KMS-11 (cell line): ENCODE measurements at regions not wholly inside any gene's neighbourhood (a gene's known extent, or its start where the extent isn't known, plus 50 kb on each side); places are given as distances from the start of the nearest gene placed in this dataset.

ENCODE experiments used
- H2AFZ ChIP-seq: fragments of 200-600 bp; sonication (generic); 2 replicates; pipeline ENCODE4 v1.6.1; 2016; ENCODE audit warnings: antibody characterized with exemption, mixed run types, low read depth
- H3K27ac ChIP-seq: fragments of 200-600 bp; sonication (generic); 2 replicates; pipeline ENCODE4 v1.6.1; 2016; ENCODE audit warnings: mild to moderate bottlenecking, mixed run types
- H3K27me3 ChIP-seq: fragments of 200-600 bp; sonication (generic); 2 replicates; pipeline ENCODE4 v1.6.1; 2017; ENCODE audit warnings: mild to moderate bottlenecking, low read depth, mixed run types, moderate library complexity; ENCODE audit not compliant: insufficient read depth
- H3K36me3 ChIP-seq: fragments of 200-600 bp; sonication (generic); 2 replicates; pipeline ENCODE4 v1.6.1; 2017; ENCODE audit warnings: mild to moderate bottlenecking, mixed run types; ENCODE audit not compliant: insufficient read depth
- H3K4me1 ChIP-seq: fragments of 200-600 bp; sonication (generic); 2 replicates; pipeline ENCODE4 v1.6.1; 2016; ENCODE audit warnings: mild to moderate bottlenecking, low read depth, mixed run types; ENCODE audit not compliant: poor library complexity, severe bottlenecking
- H3K4me2 ChIP-seq: fragments of 200-600 bp; sonication (generic); 2 replicates; pipeline ENCODE4 v1.7.0; 2016; ENCODE audit warnings: mild to moderate bottlenecking, mixed run types
- H3K4me3 ChIP-seq: fragments of 200-600 bp; sonication (generic); IDR thresholded peaks from 2 replicates; pipeline ENCODE4 v1.6.1; 2017; ENCODE audit warnings: low read depth, low read length, mixed read lengths; ENCODE audit not compliant: insufficient read depth
- H3K79me2 ChIP-seq: fragments of 200-600 bp; sonication (generic); 2 replicates; pipeline ENCODE4 v1.6.1; 2016; ENCODE audit warnings: low read depth, mixed run types; ENCODE audit not compliant: insufficient read depth
- H3K9ac ChIP-seq: fragments of 200-600 bp; sonication (generic); 2 replicates; pipeline ENCODE4 v1.6.1; 2016; ENCODE audit warnings: mild to moderate bottlenecking, mixed run types
- H4K20me1 ChIP-seq: fragments of 200-600 bp; sonication (generic); 2 replicates; pipeline ENCODE4 v1.6.1; 2016; ENCODE audit warnings: mild to moderate bottlenecking, mixed run types; ENCODE audit not compliant: insufficient read depth
- CTCF ChIP-seq: fragments of 200-600 bp; sonication (generic); conservative IDR thresholded peaks from 2 replicates; pipeline ENCODE4 v1.6.1; 2017; ENCODE audit warnings: low read depth, mild to moderate bottlenecking, antibody characterized with exemption, low read length, moderate library complexity, mixed read lengths

GRCh38 chr4:10917566-10917965 is 233.0 kb upstream of the CLNK start:
- H3K9ac ChIP-seq: no peak overlapping the region
- TF ChIP-seq CTCF: no peak
- H3K27ac ChIP-seq: no peak overlapping the region
- H3K27me3 ChIP-seq: no peaks in the 10 kb centered on the region
- no peaks in the 10 kb centered on the region for H4K20me1 ChIP-seq
- no peak overlapping the region for H3K4me2 ChIP-seq
- no peak overlapping the region for H3K4me3 ChIP-seq
- H3K79me2 ChIP-seq: no peaks in the 10 kb centered on the region
- no peaks in the 10 kb centered on the region for H3K4me1 ChIP-seq
- no peaks in the 10 kb centered on the region for H3K36me3 ChIP-seq
- H2AFZ ChIP-seq: no peak overlapping the region

GRCh38 chr4:10898072-10898471 is 213.5 kb upstream of the CLNK start:
- Histone ChIP-seq H3K79me2 (no peaks in the 10 kb centered on the region), H3K4me3 (no peak overlapping the region), H4K20me1 (no peaks in the 10 kb centered on the region), H3K4me1 (no peaks in the 10 kb centered on the region), H2AFZ (no peak overlapping the region), H3K36me3 (no peaks in the 10 kb centered on the region), H3K27ac (no peak overlapping the region), H3K9ac (no peak overlapping the region), H3K4me2 (no peak overlapping the region), H3K27me3 (no peaks in the 10 kb centered on the region)
- no peak for TF ChIP-seq CTCF

GRCh38 chr4:10897076-10897475 is 212.5 kb upstream of the CLNK start:
- H4K20me1 ChIP-seq: no peaks in the 10 kb centered on the region
- H3K27ac ChIP-seq: no peak overlapping the region
- no peaks in the 10 kb centered on the region for H3K36me3 ChIP-seq
- no peaks in the 10 kb centered on the region for H3K27me3 ChIP-seq
- H3K4me1 ChIP-seq: no peaks in the 10 kb centered on the region
- no peak for TF ChIP-seq CTCF
- no peak overlapping the region for H3K4me3 ChIP-seq
- H3K4me2 ChIP-seq: no peak overlapping the region
- H3K9ac ChIP-seq: no peak overlapping the region
- H2AFZ ChIP-seq: no peak overlapping the region
- no peaks in the 10 kb centered on the region for H3K79me2 ChIP-seq

GRCh38 chr4:10893395-10893794 is 208.8 kb upstream of the CLNK start:
- Histone ChIP-seq H3K4me2 (no peak overlapping the region), H3K4me3 (no peak overlapping the region), H3K36me3 (no peaks in the 10 kb centered on the region), H3K27ac (no peak overlapping the region), H3K9ac (no peak overlapping the region), H3K4me1 (no peaks in the 10 kb centered on the region), H3K79me2 (no peaks in the 10 kb centered on the region), H3K27me3 (no peaks in the 10 kb centered on the region), H2AFZ (no peak overlapping the region), H4K20me1 (no peaks in the 10 kb centered on the region)
- no peak for TF ChIP-seq CTCF

GRCh38 chr4:10891866-10892265 is 207.3 kb upstream of the CLNK start:
- Histone ChIP-seq H3K4me2 (no peak overlapping the region), H3K4me1 (no peaks in the 10 kb centered on the region), H3K79me2 (no peaks in the 10 kb centered on the region), H3K36me3 (no peaks in the 10 kb centered on the region), H2AFZ (no peak overlapping the region), H3K4me3 (no peak overlapping the region), H3K27me3 (no peaks in the 10 kb centered on the region), H3K27ac (no peak overlapping the region), H3K9ac (no peak overlapping the region), H4K20me1 (no peaks in the 10 kb centered on the region)
- no peak for TF ChIP-seq CTCF
